ENCODE measurements at regions not wholly inside any gene's neighbourhood (a gene's known extent, or its start where the extent isn't known, plus 50 kb on each side); places are given as distances from the start of the nearest gene placed in this dataset.

GRCh38 chr2:193251909-193252308 is 1057.2 kb upstream of the TMEFF2 start:
- no peaks in the 10 kb centered on the region for H3K9me3 Mint-ChIP-seq
- H3K27me3 Mint-ChIP-seq (ENCODE audit: low read depth): no peaks in the 10 kb centered on the region
- no peak overlapping the region for H3K27ac Mint-ChIP-seq
- no peaks in the 10 kb centered on the region for H3K36me3 Mint-ChIP-seq (ENCODE audit: low read depth)
- TF ChIP-seq CTCF (IDR thresholded peaks at IDR 0.05; ENCODE audit: unreplicated experiment in 3 of 3): no peak
- H3K4me3 Mint-ChIP-seq: no peak overlapping the region
- peaks cover 9% of the 10 kb centered on the region for H3K4me1 Mint-ChIP-seq

- Mint-ChIP-seq H3K27ac (no peak overlapping the region), H3K4me3 (no peak overlapping the region), H3K4me1 (peaks cover 9% of the 10 kb centered on the region), H3K27me3 (ENCODE audit: low read depth) (no peaks in the 10 kb centered on the region), H3K9me3 (peaks cover 3% of the 10 kb centered on the region), H3K36me3 (ENCODE audit: low read depth) (no peaks in the 10 kb centered on the region)
- TF ChIP-seq CTCF (IDR thresholded peaks at IDR 0.05; ENCODE audit: unreplicated experiment in 3 of 3): no peak
Measured at GRCh38 chr2:193250389-193250788, 1055.7 kb upstream of the TMEFF2 start.

- H3K4me1 Mint-ChIP-seq: no peaks in the 10 kb centered on the region
- no peaks in the 10 kb centered on the region for H3K36me3 Mint-ChIP-seq (ENCODE audit: low read depth)
- H3K9me3 Mint-ChIP-seq: peaks cover 2% of the 10 kb centered on the region
- TF ChIP-seq CTCF (IDR thresholded peaks at IDR 0.05; ENCODE audit: unreplicated experiment in 3 of 3): peak in 2 of 3 experiments; percentile 10 to 43
- no peak overlapping the region for H3K27ac Mint-ChIP-seq
- H3K4me3 Mint-ChIP-seq: no peak overlapping the region
- H3K27me3 Mint-ChIP-seq (ENCODE audit: low read depth): no peaks in the 10 kb centered on the region
Measured at GRCh38 chr2:193240752-193241151, 1046.0 kb upstream of the TMEFF2 start.

GRCh38 chr2:193231634-193232033 is 1036.9 kb upstream of the TMEFF2 start:
- H3K36me3 Mint-ChIP-seq (ENCODE audit: low read depth): no peaks in the 10 kb centered on the region
- H3K27me3 Mint-ChIP-seq (ENCODE audit: low read depth): no peaks in the 10 kb centered on the region
- no peak overlapping the region for H3K27ac Mint-ChIP-seq
- peaks cover 3% of the 10 kb centered on the region for H3K9me3 Mint-ChIP-seq
- H3K4me1 Mint-ChIP-seq: no peaks in the 10 kb centered on the region
- H3K4me3 Mint-ChIP-seq: no peak overlapping the region
- TF ChIP-seq CTCF (IDR thresholded peaks at IDR 0.05; ENCODE audit: unreplicated experiment in 3 of 3): no peak

GRCh38 chr2:193228276-193228675 is 1033.5 kb upstream of the TMEFF2 start:
- H3K4me3 Mint-ChIP-seq: no peak overlapping the region
- H3K27ac Mint-ChIP-seq: no peak overlapping the region
- H3K36me3 Mint-ChIP-seq (ENCODE audit: low read depth): no peaks in the 10 kb centered on the region

More at GRCh38 chr2:193228276-193228675, 1033.5 kb upstream of the TMEFF2 start:
- peaks cover 3% of the 10 kb centered on the region for H3K9me3 Mint-ChIP-seq
- no peaks in the 10 kb centered on the region for H3K27me3 Mint-ChIP-seq (ENCODE audit: low read depth)
- no peak for TF ChIP-seq CTCF (IDR thresholded peaks at IDR 0.05; ENCODE audit: unreplicated experiment in 3 of 3)
- H3K4me1 Mint-ChIP-seq: no peaks in the 10 kb centered on the region
